MG63 (cell line): ENCODE measurements at regions not wholly inside any gene's neighbourhood (a gene's known extent, or its start where the extent isn't known, plus 50 kb on each side); places are given as distances from the start of the nearest gene placed in this dataset.
"Not testable (repeated sequence)": the region's sequence is repeated elsewhere in the genome, so short reads cannot be mapped to it uniquely, and the experiment has no call there.

Experiments used
- DNase-seq: peaks from one replicate; pipeline ENCODE4 v3.0.0-alpha.2; 2020
- H3K27me3 ChIP-seq: fragments of 250-450 bp; sonication (Bioruptor Pico); 2 replicates; pipeline ENCODE4 v1.5.1; 2020; ENCODE audit warnings: mild to moderate bottlenecking, moderate library complexity
- H3K36me3 ChIP-seq: fragments of 250-450 bp; sonication (Bioruptor Pico); 2 replicates; pipeline ENCODE4 v1.5.1; 2020; ENCODE audit warnings: mild to moderate bottlenecking, moderate library complexity
- H3K4me3 ChIP-seq: fragments of 250-450 bp; sonication (Bioruptor Pico); 2 replicates; pipeline ENCODE4 v1.5.1; 2020; ENCODE audit warnings: mild to moderate bottlenecking, moderate library complexity
- H3K9me3 ChIP-seq: fragments of 250-450 bp; sonication (Bioruptor Pico); 2 replicates; pipeline ENCODE4 v1.5.1; 2020; ENCODE audit warnings: mild to moderate bottlenecking, moderate library complexity

DNA sequence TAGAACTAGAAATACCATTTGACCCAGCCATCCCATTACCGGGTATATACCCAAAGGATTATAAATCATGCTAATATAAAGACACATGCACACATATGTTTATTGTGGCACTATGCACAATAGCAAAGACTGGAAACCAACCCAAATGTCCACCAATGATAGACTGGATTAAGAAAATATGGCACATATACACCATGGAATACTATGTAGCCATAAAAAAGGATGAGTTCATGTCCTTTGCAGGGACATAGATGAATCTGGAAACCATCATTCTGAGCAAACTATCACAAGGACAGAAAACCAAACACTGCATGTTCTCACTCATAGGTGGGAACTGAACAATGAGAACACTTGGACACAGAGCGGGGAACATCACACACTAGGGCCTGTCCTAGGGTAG lies 586.5 kb downstream of the UQCRFS1 start:
- not testable (repeated sequence) for H3K9me3 ChIP-seq, H3K4me3 ChIP-seq, H3K36me3 ChIP-seq, H3K27me3 ChIP-seq, DNase-seq

DNA sequence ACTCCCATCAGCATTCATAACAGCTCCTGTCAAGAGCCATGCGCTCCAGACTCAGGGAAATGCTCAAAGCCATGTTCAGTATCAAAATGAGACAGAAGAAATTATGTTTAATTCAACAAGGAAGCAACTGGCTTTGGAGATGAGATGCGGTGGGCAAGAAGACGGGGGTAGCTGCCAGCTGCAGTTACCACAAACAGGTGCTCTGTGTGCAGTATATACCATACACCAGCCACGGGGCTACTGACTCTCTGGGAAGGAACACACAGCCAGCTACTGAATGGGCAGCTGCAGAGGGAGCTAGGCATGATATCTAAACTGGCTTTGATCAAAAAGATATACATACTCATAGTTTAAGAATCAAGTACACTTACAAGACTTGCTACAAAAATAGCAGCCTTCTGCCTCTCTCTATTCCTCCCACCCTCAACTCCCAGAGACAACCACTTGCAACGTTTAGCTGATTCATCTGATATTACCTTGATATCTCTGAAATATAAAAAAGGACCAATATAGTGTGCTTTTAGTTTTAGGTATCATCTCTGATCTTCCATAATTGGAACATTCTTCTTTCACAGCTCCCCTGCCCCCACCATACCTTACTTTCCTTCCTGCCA lies 593.0 kb downstream of the UQCRFS1 start:
- no peak overlapping the region for H3K4me3 ChIP-seq
- H3K27me3 ChIP-seq, result no peaks in the 10 kb centered on the region
- H3K9me3 ChIP-seq, result no peaks in the 10 kb centered on the region
- H3K36me3 ChIP-seq, result no peaks in the 10 kb centered on the region
- DNase-seq, result no peak

DNA sequence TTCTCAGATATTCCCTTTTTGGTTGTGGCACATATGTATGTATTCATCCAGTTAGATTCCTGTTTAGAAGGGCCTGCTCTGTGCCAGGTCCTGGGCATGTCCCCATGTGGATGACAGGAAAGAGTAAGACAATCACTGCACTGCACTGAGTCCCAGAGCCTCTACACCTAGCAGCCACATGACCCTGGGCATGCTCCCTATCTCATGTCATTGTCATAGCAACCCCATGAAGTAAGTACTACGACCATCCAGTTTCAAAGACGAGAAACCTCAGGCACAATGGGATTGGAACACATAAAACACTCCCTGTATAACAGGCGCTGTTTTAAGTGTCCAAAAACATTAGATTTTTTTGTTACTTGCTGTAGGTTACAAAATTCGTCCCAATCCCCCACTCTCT lies 594.4 kb downstream of the UQCRFS1 start:
- Histone ChIP-seq H3K4me3 (no peak overlapping the region), H3K9me3 (no peaks in the 10 kb centered on the region), H3K27me3 (no peaks in the 10 kb centered on the region), H3K36me3 (no peaks in the 10 kb centered on the region)
- DNase-seq, result no peak

DNA sequence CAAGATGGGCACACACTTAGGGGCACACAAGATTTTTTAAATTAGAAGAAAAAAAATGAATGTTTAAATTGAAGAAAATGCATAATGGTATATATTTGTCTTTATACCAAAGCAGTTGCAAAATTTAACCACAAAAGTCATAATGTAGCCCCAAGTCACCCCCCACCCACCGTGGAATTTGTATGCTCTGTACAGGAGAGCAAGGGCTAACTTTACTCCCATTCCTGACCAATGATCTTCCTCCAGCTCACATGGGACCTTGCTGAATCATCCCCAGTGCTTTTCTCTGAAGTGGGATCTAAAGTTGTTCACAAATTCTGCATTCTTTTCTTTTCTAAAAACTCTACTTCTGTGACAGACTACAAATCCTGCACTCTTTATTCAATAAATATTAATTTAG lies 597.0 kb downstream of the UQCRFS1 start:
- no peak overlapping the region for H3K4me3 ChIP-seq
- no peak for DNase-seq
- no peaks in the 10 kb centered on the region for H3K27me3 ChIP-seq
- no peaks in the 10 kb centered on the region for H3K9me3 ChIP-seq
- no peaks in the 10 kb centered on the region for H3K36me3 ChIP-seq

DNA sequence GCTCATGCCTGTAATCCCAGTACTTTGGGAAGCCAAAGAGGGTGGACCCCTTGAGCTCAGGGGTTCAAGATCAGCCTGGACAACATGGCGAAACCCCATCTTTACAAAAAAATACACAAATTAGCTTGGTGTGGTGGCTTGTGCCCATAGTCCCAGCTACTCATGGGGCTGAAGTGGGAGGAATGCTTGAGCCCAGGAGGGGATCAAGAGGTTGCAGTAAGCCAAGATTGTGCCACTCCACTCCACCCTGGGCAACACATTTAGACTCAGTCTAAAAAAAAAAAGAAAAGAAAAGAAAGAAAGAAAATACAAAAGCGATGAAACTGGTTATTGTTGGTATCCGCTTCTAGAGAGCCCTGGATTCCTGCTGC lies 597.4 kb downstream of the UQCRFS1 start:
- DNase-seq, result no peak
- no peaks in the 10 kb centered on the region for H3K9me3 ChIP-seq
- H3K36me3 ChIP-seq, result no peaks in the 10 kb centered on the region
- no peaks in the 10 kb centered on the region for H3K27me3 ChIP-seq
- H3K4me3 ChIP-seq, result no peak overlapping the region

DNA sequence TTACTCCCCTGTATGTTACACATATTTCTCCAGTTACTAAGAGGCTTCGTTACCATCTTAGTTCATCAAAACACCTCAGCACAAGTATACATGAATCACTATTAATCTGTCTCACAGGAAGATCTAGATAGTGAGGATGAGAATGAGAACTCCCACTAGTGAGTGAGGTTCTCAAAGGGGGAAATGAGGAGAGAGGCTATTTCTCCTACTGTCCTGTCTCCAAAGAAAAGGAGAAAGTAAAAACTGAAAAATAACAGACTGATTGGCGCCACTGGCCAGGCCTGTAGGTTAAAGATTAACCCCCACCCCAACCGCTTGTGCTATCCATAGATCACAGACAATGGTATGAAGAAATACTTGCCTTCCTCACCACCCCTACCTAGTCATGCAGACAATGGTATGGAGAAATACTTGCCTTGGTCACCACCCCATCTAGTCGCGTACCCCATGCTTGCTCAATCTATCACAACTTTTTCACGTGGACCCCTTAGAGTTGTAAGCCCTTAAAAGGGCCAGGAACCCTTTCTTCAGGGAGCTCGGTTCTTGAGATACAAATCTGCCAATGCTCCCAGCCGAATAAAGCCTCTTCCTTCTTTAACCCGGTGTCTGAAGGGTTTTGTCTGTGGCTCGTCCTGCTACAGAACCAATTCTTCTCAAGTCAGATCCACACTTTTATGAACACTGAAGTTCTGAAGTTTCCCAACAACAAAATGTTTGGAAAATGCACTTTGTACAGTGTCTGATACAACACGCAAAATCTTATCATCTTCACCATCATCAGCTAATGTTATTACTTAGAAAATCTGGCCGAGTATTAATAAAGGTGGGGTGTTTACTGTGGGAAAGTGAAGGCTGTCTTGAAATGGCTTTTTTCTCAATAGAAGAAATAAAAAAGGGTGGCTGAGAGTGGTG lies 598.1 kb downstream of the UQCRFS1 start:
- DNase-seq, result no peak
- H3K36me3 ChIP-seq, result no peaks in the 10 kb centered on the region
- no peaks in the 10 kb centered on the region for H3K9me3 ChIP-seq
- no peaks in the 10 kb centered on the region for H3K27me3 ChIP-seq
- no peak overlapping the region for H3K4me3 ChIP-seq

DNA sequence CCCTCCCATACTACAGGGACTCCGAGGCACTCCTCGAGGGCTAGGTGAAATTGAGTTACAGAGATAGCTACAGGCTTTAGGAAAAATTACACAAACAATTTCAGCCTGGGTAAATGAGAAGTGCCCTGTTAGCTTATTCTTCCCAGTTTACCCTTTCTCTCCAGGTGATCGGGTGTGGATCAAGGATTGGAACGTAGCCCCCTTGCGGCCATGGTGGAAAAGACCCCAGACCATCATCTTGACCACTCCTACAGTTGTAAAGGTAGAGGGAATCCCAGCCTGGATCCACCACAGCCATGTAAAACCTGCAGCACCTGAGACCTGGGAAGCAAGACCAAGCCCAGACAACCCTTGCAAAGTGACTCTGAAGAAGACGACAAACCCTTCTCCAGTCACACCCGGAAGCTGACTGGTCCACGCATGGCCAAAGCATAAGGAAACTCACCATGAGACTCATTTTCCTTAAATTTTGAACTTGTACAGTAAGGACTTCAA lies 600.6 kb downstream of the UQCRFS1 start:
- Histone ChIP-seq H3K9me3 (no peaks in the 10 kb centered on the region), H3K4me3 (no peak overlapping the region), H3K27me3 (no peaks in the 10 kb centered on the region), H3K36me3 (no peaks in the 10 kb centered on the region)
- no peak for DNase-seq

DNA sequence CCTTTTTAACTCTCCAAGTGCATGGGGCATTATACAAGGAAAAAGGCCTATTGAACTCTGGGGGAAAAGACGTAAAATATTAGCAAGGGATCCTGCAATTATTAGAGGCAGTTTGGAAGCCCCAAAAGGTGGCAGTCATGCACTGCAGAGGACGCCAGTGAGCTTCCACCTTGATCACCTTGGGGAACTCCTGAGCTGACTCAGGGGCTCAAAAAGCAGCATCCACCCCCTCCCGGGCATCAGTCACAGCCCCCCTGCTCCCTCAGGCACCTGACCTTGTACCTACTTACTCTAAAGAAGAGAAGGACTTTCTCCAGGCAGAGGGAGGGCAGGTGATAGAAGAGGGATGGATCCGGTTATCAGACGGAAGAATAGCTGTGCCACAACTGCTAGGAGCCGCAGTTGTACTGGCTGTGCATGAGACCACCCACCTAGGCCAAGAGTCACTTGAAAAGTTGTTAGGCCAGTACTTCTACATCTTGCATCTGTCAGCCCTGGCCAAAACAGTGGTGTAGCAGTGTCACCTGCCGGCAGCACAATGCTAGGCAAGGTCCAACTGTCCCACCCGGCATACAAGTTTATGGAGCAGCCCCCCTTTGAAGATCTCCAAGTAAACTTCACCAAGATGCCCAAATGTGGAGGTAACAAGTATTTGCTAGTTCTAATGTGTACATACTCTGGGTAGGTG lies 601.6 kb downstream of the UQCRFS1 start:
- H3K36me3 ChIP-seq, H3K27me3 ChIP-seq, H3K4me3 ChIP-seq, H3K9me3 ChIP-seq, DNase-seq: not testable (repeated sequence)

DNA sequence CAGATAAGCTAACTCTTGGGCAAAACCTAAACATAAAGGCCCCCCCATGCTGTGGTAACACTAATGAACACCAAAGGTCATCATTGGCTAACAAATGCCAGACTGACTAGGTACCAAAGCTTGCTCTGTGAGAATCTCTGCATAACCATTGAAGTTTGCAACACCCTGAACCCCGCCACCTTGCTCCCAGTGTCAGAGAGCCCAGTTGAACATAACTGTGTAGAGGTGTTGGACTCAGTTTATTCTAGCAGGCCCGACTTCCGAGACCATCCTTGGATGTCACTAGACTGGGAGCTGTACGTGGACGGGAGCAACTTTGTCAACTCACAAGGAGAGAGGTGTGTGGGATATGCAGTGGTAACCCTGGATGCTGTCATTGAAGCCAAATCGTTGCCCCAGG lies 602.2 kb downstream of the UQCRFS1 start:
- no peaks in the 10 kb centered on the region for H3K27me3 ChIP-seq
- DNase-seq, result no peak
- H3K36me3 ChIP-seq, result no peaks in the 10 kb centered on the region
- H3K9me3 ChIP-seq, result no peaks in the 10 kb centered on the region
- H3K4me3 ChIP-seq, result no peak overlapping the region

DNA sequence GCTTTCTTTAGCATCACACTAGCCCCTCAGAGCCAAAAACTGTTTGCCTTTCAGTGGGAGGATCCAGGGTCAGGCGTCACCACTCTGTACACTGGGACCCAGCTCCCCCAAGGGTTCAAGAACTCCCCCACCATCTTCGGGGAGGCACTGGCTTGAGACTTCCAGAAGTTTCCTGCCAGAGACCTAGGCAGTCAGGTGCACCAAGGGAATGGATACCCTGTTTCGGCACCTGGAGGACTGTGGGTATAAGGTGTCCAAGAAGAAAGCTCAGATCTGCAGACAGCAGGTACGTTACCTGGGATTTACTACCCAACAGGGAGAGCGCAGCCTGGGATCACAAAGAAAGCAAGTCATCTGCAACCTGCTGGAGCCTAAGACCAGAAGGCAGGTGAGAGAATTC lies 603.0 kb downstream of the UQCRFS1 start:
- H3K4me3 ChIP-seq, result no peak overlapping the region
- DNase-seq, result no peak

DNA sequence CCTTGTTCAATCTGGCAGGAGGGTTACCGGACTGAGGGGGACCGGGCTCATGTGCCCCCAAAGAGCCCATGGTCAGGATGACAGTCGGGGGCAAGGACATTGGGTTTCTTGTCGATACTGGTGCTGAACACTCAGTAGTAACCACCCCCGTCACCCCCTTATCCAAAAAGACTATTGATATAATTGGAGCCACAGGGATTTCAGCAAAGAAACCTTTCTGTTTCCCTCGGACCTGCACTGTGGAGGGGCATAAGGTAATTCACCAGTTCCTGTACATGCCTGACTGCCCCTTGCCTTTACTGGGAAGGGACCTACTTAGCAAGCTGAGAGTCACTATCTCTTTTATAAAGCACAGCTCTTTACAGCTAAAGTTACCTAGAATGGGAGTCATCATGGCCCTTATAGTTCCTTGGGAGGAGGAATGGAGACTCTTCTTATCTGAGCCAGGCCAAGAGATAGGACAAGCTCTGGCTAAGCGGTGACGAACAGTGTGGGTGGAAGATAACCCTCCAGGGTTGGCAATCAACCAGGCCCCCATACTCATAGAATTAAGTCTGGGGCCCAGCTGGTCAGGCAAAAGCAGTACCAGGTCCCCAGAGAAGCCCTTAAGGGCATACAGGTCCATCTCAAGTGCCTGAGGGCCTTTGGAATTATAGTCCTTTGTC lies 603.7 kb downstream of the UQCRFS1 start:
- Histone ChIP-seq H3K4me3 (no peak overlapping the region), H3K36me3 (no peaks in the 10 kb centered on the region)
- no peak for DNase-seq

More for the DNA sequence above, 603.0 kb downstream of the UQCRFS1 start:
- Histone ChIP-seq H3K27me3 (no peaks in the 10 kb centered on the region), H3K9me3 (no peaks in the 10 kb centered on the region), H3K36me3 (no peaks in the 10 kb centered on the region)

DNA sequence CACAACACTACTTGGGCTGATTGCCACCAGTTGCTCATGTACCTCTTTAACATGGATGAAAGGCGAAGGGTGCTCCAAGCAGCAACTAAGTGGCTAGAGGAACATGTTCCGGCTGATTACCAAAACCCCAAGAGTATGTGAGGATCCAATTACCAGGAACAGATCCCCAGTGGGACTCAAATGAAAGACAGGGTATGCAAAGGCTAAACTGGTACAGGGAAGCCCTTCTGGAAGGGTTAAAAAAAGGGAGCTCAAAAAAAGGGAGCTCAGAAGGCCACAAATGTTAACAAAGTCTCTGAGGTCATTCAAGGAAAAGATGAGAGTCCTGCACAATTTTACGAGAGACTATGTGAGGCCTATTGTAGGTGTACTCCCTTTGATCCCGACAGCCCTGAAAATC lies 604.7 kb downstream of the UQCRFS1 start:
- Histone ChIP-seq H3K9me3 (no peaks in the 10 kb centered on the region), H3K36me3 (no peaks in the 10 kb centered on the region), H3K4me3 (no peak overlapping the region), H3K27me3 (no peaks in the 10 kb centered on the region)
- no peak for DNase-seq

More for the DNA sequence above, 603.7 kb downstream of the UQCRFS1 start:
- no peaks in the 10 kb centered on the region for H3K9me3 ChIP-seq
- no peaks in the 10 kb centered on the region for H3K27me3 ChIP-seq

DNA sequence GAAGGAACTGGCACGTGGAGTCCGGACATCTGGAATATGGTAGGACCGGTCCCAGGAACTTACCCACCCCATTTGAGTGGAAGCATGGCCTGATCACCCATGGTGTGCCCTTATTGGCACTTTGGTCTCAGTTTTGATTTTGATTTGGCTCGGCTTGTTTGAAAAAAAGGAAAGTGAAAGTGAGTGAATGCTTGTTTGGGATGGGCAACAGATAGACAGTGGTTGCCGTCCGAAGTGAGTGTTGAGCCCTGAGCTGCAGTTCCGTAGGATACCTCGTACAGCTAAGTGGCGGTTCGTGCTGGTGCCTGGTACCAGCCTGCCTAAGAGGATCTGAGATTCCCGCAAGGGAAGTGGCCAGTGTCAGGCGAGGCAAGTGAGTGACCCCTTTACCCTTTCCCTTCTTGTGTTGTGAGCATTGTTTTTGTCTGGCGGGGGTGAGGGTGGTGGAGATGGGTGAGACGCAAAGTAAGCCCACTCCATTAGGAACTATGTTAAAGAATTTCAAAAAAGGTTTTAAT lies 605.8 kb downstream of the UQCRFS1 start:
- DNase-seq, result no peak
- Histone ChIP-seq H3K9me3 (no peaks in the 10 kb centered on the region), H3K27me3 (no peaks in the 10 kb centered on the region), H3K4me3 (no peak overlapping the region), H3K36me3 (no peaks in the 10 kb centered on the region)

DNA sequence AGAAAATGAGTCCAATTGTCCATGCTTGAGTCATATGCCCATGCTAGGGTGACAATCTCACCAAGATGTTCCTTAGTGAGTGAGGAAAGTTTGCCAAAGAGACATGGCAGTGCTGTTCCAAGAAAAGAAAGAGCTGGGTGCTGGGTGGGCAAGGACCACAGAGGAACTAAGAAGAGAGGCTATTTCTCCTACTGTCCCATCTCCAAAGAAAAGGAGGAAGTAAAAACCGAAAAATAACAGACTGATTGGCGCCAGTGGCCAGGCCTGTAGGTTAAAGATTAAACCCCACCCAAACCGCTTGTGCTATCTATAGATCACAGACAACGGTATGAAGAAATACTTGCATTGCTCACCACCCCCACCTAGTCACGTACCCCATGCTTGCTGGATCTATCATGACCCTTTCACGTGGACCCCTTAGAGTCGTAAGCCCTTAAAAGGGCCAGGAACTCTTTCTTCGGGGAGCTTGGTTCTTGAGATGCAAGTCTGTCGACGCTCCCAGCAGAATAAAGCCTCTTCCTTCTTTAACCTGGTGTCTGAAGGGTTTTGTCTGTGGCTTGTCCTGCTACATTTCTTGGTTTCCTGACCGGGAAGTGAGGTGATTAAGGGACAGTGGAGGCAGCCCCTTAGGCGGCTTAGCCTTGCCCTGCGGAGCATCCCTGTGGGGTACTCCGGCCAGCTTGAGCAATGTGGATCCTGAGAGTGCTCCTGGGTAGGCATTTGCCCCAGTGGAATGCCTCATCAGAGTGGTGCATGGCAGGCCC lies 606.5 kb downstream of the UQCRFS1 start:
- no peak for DNase-seq

DNA sequence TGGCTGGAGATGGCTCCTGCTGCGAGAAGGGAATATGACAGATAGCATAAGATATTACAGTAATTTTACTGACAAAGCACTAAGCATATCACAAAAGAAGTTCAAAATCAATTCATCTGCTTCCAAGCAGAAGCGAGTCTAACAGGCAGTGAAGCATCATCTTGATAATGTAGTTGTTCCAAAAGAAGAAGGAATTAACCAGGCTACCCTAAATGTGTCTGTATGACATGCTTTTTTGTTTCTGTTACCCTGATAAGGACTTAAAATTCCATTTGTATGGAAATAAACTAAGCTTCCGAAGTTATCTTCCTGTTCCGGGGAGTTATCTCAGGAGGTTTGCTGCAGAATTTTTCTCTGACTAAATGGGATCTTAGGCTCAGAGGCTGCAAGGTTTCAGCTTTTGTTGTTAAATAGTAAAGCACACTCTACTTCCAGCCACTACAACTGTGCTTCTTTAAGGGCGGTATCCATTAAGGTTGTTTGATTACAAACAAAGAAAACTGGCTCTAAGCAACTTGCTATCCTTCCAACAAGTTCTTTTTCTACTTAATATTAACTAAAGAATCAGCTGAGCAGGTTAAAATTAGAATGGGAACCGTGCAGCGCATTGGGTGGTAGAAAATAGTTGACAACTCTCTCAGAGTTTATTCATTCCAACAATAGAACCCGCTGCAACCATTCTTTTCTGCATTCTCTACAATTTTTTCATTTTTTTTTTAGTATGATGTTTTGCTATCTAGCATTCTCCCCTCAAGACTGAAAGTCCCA lies 607.3 kb downstream of the UQCRFS1 start:
- no peak overlapping the region for H3K4me3 ChIP-seq
- H3K36me3 ChIP-seq, result no peaks in the 10 kb centered on the region
- DNase-seq, result no peak
- H3K27me3 ChIP-seq, result no peaks in the 10 kb centered on the region
- H3K9me3 ChIP-seq, result no peaks in the 10 kb centered on the region

More for the DNA sequence above, 606.5 kb downstream of the UQCRFS1 start:
- H3K9me3 ChIP-seq, result no peaks in the 10 kb centered on the region
- H3K36me3 ChIP-seq, result no peaks in the 10 kb centered on the region
- no peaks in the 10 kb centered on the region for H3K27me3 ChIP-seq
- no peak overlapping the region for H3K4me3 ChIP-seq
